NB4 (cell line): ENCODE measurements at regions not wholly inside any gene's neighbourhood (a gene's known extent, or its start where the extent isn't known, plus 50 kb on each side); places are given as distances from the start of the nearest gene placed in this dataset.

Experiments used
- CTCF ChIP-seq: IDR thresholded peaks from one replicate; pipeline ENCODE4 v1.5.1; 2012; ENCODE audit warnings: low read depth, low read length
- POLR2A ChIP-seq: IDR thresholded peaks from 2 replicates; pipeline ENCODE4 v1.6.1; 2011; ENCODE audit warnings: mild to moderate bottlenecking; ENCODE audit not compliant: insufficient read length; ENCODE audit errors: extremely low read depth

- TF ChIP-seq CTCF = no peak
- TF ChIP-seq POLR2A = no peak
Measured at GRCh38 chr2:58720033-58720769, 479.1 kb upstream of the FANCL start.
